Spinal cord (tissue), 9 donors: ENCODE measurements at regions not wholly inside any gene's neighbourhood (a gene's known extent, or its start where the extent isn't known, plus 50 kb on each side); places are given as distances from the start of the nearest gene placed in this dataset.
A peak's percentile ranks its signal among the peaks of the same experiment; 100 is the strongest.
"Not testable (repeated sequence)": the region's sequence is repeated elsewhere in the genome, so short reads cannot be mapped to it uniquely, and the experiment has no call there.

Source experiments
- DNase-seq, 6 donors: peaks; one replicate each; pipeline versions ENCODE4 v3.0.0 to v3.0.0-alpha.2; 2013 to 2015; ENCODE audit warnings: low spot score in 6 of 6, low read depth in 4 of 6
- H3K27ac ChIP-seq: one replicate; pipeline ENCODE4 v1.5.1; 2013; ENCODE audit warnings: low read depth, low read length, control low read depth
- H3K27me3 ChIP-seq: one replicate; pipeline ENCODE4 v1.6.1; 2013; ENCODE audit warnings: low read length; ENCODE audit not compliant: control insufficient read depth, insufficient read depth
- H3K36me3 ChIP-seq: one replicate; pipeline ENCODE4 v1.6.1; 2013; ENCODE audit warnings: low read length; ENCODE audit not compliant: control insufficient read depth, insufficient read depth
- H3K4me1 ChIP-seq: one replicate; pipeline ENCODE4 v1.6.1; 2013; ENCODE audit warnings: low read length; ENCODE audit not compliant: control insufficient read depth, insufficient read depth
- H3K4me3 ChIP-seq: one replicate; pipeline ENCODE4 v1.5.1; 2013; ENCODE audit warnings: low read depth, low read length, control low read depth
- H3K9me3 ChIP-seq: one replicate; pipeline ENCODE4 v1.6.1; 2013; ENCODE audit warnings: low read length; ENCODE audit not compliant: control insufficient read depth, insufficient read depth
- WGBS: methylation state at CpG from one replicate; pipeline ENCODE4 v1.1.5; 2013; ENCODE audit warnings: missing lambda C conversion rate; ENCODE audit not compliant: insufficient coverage; 5-methylcytosine and 5-hydroxymethylcytosine counted together
- donor health status: healthy.

DNA sequence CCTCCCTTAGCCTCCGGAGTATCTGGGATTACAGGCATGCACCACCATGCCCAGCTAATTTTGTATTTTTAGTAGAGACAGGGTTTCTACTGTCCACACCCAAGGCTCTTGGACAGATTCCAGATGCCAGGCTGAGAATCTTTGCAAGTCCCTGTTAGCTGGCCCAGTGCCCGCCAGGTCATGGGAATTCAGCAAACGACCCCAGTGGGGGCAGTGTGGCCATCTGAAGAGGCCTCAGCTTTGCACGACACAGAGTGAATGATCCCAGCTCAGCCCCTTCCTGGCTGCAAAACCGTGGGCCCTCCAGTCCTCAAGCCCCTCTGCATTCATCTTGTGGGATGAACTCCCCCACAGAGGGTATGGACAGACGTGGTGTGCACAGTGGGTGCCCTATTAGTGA lies 179.5 kb upstream of the ID2 start:
- no peak overlapping the region for H3K4me3 ChIP-seq
- H3K27me3 ChIP-seq: no peaks in the 10 kb centered on the region
- H3K27ac ChIP-seq: no peak overlapping the region
- H3K36me3 ChIP-seq: no peaks in the 10 kb centered on the region
- H3K4me1 ChIP-seq: peaks cover 7% of the 10 kb centered on the region
- peak in 2 of 6 donors; percentile 34 to 65 for DNase-seq
- no peaks in the 10 kb centered on the region for H3K9me3 ChIP-seq
- 43% methylated on average over 4 of the region's 6 CpGs for WGBS

DNA sequence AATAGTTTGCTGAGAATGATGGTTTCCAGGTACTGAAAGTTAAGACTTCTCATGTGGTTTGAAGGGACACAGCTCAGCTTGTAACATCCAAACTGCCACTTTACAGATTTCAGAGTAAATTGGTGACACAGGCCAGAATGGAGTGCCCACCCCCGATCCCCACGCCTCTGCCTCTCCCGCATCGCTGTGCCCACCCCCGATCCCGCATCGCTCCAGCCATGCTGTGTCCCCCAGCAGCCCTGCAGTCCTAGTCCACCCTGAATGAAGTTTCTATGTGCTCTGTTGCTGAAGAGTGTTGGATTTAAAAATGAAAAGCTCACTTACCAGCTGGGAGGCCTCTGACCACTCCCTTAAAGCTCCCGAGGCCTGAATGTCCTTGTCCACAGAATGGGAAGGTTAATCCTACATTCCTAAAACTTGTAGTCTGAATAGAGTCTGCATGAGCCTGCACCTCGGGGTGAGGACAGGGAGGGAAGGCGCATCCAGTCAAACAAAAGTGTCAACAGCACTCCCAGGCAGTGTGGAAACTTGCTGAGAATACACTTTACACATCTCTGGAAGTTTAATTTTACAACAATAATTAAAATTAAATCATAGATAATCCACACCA lies 176.4 kb upstream of the ID2 start:
- H3K27ac ChIP-seq: no peak overlapping the region
- H3K27me3 ChIP-seq: no peaks in the 10 kb centered on the region
- DNase-seq: no peak
- no peak overlapping the region for H3K4me3 ChIP-seq
- no peaks in the 10 kb centered on the region for H3K9me3 ChIP-seq
- no peaks in the 10 kb centered on the region for H3K36me3 ChIP-seq
- WGBS: 86% methylated on average over 8 of the region's 10 CpGs
- peaks cover 7% of the 10 kb centered on the region for H3K4me1 ChIP-seq

DNA sequence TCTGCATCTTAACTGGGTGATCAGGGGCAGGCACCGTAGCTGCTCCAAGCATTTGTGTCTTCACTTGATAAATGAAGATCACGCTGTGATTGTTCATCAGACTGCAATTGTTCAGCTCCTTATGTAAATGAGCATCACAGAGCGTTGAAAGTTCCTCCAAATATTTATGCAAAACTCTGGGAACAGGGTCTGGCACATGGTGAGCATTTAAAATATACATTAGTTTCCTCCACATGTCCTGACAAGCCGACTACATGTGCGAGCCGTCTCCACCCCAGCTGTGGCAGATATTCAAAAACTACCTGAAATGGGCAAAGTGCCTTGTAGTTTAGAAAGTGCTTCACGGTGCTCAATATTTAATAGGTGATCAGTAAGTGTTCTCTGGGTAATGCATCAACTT lies 175.1 kb upstream of the ID2 start:
- no peak overlapping the region for H3K27ac ChIP-seq
- no peaks in the 10 kb centered on the region for H3K27me3 ChIP-seq
- 49% methylated on average over 2 of the region's 7 CpGs for WGBS
- peaks cover 7% of the 10 kb centered on the region for H3K4me1 ChIP-seq
- H3K9me3 ChIP-seq: peaks cover 2% of the 10 kb centered on the region
- no peaks in the 10 kb centered on the region for H3K36me3 ChIP-seq
- peak in 1 of 6 donors; percentile 51 for DNase-seq
- H3K4me3 ChIP-seq: no peak overlapping the region

DNA sequence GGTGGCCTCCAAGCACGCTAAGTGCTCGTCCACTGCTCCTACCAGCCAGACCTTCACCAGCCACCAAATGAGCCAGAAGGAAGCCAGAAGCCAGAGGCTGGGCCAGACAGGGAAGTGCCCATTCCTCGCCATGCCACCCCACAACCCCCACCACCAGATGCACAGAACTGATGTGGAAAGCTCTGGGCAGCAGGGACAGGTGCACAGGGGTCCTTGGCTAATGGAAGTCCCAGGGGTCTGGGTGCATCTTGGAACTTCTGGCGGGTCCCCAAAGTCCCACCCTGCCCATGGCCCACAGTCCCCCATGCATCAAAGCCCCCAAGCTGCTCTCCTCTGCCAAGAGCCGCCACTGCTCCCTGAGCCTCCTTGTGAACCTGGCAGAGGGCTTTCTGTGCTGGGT lies 173.1 kb upstream of the ID2 start:
- Histone ChIP-seq H3K9me3 (peaks cover 2% of the 10 kb centered on the region), H3K27me3 (no peaks in the 10 kb centered on the region), H3K4me3 (no peak overlapping the region), H3K4me1 (no peaks in the 10 kb centered on the region), H3K27ac (no peak overlapping the region), H3K36me3 (no peaks in the 10 kb centered on the region)
- no peak for DNase-seq
- 92% methylated on average over 5 of the region's 5 CpGs for WGBS

DNA sequence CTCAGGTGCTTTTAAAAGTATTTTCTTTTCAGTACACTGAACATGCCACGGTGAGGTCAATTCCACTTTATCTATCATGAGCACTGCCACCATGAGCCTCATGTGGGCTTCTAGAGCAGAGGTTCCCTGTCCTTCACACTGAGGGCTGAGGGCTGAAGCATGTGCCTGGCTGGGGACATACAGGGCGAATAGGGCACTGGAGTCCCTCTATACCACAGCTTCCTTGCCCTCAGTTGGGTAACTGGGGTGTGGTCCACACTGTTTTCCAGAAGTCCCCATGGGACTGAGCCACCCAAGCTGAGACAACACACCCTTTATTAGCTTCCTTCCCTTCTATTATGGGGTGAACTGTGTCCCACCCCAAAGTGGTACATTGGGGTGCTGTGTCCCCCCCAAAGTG lies 172.2 kb upstream of the ID2 start:
- H3K9me3 ChIP-seq: peaks cover 2% of the 10 kb centered on the region
- H3K4me3 ChIP-seq: no peak overlapping the region
- H3K36me3 ChIP-seq: no peaks in the 10 kb centered on the region
- H3K4me1 ChIP-seq: no peaks in the 10 kb centered on the region
- H3K27ac ChIP-seq: no peak overlapping the region
- no peak for DNase-seq
- 72% methylated on average over 2 of the region's 2 CpGs for WGBS
- H3K27me3 ChIP-seq: no peaks in the 10 kb centered on the region

DNA sequence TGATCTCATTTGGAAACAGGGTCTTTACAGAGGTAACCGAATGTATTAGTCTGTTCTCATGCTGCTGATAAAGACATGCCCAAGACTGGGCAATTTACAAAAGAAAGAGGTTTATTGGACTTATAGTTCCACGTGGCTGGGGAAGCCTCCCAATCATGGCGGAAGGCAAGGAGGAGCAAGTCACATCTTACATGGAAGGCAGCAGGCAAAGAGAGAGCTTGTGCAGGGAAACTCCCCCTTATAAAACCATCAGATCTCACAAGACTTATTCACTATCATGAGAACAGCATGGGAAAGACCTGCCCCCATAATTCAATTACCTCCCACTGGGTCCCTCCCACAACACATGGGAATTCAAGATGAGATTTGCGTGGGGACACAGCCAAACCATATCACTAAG lies 171.8 kb upstream of the ID2 start:
- H3K4me1 ChIP-seq, H3K36me3 ChIP-seq, H3K9me3 ChIP-seq, H3K27ac ChIP-seq, H3K27me3 ChIP-seq, DNase-seq, H3K4me3 ChIP-seq: not testable (repeated sequence)
- 86% methylated on average over 1 of the region's 4 CpGs for WGBS

DNA sequence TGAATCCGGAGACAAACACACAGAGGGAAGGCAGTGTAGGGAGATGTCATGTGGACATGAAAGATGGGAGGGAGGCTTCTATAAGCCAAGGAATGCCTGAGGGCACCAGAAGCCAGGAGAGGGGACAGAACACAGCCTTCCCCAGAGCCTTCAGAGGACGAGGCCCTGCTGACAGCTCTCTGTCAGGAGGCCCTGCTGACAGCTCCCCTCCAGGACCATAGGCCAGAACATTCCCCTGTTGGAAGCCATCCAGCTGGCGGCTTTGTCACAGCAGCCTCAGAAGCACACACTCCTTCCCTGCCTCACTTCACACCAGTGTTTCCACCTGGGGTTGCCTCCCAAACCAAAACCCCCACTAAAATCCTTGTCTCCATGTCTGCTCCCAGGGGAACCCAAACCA lies 171.3 kb upstream of the ID2 start:
- no peak overlapping the region for H3K27ac ChIP-seq
- no peak overlapping the region for H3K4me3 ChIP-seq
- H3K36me3 ChIP-seq: no peaks in the 10 kb centered on the region
- no peaks in the 10 kb centered on the region for H3K4me1 ChIP-seq
- H3K27me3 ChIP-seq: no peaks in the 10 kb centered on the region
- WGBS: 43% methylated on average over 3 of the region's 3 CpGs
- peaks cover 2% of the 10 kb centered on the region for H3K9me3 ChIP-seq
- no peak for DNase-seq

DNA sequence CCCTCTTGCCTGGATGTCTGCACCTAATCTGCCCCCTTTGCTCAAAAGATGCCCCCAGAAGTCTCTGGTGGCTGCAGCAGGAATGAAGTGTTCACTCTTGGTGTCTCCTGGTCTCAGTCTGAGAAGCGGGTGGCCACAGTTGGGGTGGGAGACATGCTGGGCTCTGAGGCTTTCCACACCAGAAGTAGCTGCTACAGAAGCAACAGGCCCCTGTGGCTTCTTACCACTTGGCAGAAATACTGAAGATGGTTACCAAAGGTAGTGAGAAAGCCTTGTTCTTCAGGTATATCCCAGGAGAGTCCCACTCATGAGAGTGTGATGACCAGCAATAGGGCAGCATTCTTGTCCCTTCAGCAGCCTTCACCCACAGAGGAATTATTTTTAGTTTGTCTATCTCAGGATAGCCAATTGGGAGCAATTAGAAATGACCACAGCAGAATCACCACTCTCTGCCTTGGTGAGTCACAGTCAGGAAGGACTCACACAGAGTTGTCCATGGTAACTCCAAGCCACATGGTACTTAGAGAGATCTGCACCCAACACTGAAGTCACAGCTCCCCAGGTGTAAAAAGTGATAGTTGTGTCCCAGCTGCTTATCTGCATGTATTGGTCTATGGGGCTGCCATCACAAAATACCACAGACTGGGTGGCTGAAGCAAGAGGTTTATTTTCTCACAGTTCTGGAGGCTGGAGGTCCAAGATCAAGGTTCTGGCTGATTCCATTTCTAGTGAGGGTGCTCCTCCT lies 169.8 kb upstream of the ID2 start:
- 89% methylated on average over 1 of the region's 1 CpG for WGBS
- Histone ChIP-seq H3K9me3 (peaks cover 2% of the 10 kb centered on the region), H3K27me3 (no peaks in the 10 kb centered on the region), H3K36me3 (no peaks in the 10 kb centered on the region), H3K4me3 (no peak overlapping the region), H3K4me1 (no peaks in the 10 kb centered on the region), H3K27ac (no peak overlapping the region)
- no peak for DNase-seq

DNA sequence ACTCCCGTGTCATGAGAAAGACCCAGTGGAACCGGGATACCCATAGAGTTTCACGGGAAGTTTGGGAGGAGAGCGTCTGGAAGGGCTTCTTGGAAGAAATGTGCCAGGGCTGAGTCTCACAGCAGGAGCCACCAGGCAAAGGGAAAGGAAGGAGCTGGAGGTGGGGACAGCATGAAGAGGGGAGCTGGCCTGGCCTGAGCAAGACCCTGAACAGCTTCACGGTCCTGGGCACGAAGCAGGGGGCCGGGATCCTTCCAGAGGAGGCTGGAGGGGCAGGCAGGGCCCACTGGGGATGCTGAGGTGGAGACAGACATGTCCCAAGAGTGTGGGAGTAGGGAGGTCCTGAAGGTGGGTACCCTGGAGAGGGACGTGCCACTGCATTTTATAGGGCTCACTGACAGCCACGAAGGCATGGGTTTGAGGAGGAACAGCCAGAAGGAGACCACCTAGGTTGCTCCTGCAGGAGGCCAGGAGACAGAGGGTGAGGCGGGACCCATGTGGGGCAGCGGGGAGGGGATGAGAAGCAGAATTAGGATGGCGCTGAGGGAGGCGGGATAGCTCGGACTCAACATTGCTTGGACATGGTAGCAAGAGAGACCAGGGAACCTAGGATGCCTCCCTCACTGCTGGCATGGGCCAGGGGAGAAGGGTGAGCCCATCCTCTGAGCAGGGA lies 168.1 kb upstream of the ID2 start:
- H3K4me1 ChIP-seq: no peaks in the 10 kb centered on the region
- WGBS: 93% methylated on average over 12 of the region's 14 CpGs
- no peak overlapping the region for H3K4me3 ChIP-seq
- H3K27ac ChIP-seq: no peak overlapping the region
- no peaks in the 10 kb centered on the region for H3K36me3 ChIP-seq
- peaks cover 2% of the 10 kb centered on the region for H3K9me3 ChIP-seq
- H3K27me3 ChIP-seq: no peaks in the 10 kb centered on the region
- DNase-seq: no peak

DNA sequence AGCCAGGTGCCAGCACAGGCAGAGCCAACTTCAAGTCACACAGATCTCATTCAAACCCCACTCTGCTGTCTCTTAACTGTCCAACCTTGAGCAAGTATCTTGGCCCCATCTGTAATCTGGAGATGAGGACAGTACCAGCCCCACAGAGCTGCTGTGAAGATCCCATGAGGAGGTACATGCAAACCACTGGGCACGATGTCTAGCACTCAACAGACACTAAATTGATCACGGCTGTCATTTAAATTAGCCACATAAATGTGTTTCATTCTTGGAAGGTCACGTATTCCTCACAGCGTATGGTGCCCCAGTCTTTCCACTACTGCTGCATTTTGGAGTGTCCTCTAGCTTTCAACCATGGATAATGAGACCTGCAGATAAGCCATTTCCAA lies 167.6 kb upstream of the ID2 start:
- H3K36me3 ChIP-seq: no peaks in the 10 kb centered on the region
- 95% methylated on average over 4 of the region's 4 CpGs for WGBS
- no peak overlapping the region for H3K4me3 ChIP-seq
- no peak overlapping the region for H3K27ac ChIP-seq
- H3K4me1 ChIP-seq: no peaks in the 10 kb centered on the region
- no peaks in the 10 kb centered on the region for H3K27me3 ChIP-seq
- H3K9me3 ChIP-seq: peaks cover 2% of the 10 kb centered on the region
- DNase-seq: no peak
